ENCODE measurements at regions not wholly inside any gene's neighbourhood (a gene's known extent, or its start where the extent isn't known, plus 50 kb on each side); places are given as distances from the start of the nearest gene placed in this dataset.

DNA sequence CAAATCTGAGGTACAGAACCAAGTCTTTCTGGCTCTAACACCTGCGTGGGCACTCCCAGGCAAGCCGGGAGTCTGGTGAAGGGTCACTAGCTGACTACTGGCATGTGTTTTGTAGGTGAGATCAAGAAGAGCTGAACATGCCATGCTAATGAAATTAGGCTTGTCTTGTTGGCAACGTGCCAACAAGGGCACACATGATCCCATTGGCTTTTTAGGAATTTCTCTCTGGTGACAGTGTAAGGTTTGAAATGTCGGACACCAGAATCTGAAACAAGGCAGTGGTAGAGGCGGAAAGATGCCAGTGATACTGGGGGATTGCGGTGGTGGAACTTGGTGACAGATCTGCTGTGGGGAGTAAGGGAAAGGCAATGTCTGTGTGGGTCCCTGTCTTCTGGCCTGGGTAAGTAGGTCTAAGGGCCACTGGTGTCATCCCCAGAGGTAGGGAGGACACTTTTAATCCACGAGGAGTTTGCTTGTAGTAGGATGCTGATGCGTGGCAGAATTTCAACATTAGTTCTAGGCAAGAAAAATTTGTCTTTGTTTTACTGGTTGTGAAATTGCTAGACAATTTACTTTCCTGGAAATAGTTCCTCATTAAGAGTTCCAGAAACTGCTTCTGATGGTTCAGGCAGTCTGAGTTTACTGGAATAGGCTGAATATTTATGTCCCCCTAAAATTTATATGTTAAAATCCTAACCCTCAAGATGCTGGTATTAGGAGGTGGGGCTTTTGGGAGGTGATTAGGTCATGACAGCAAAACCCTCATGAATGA, 52.6 kb upstream of the ACMSD start:
- H3K36me3 Mint-ChIP-seq (ENCODE audit: low read depth, unreplicated experiment): no peaks in the 10 kb centered on the region
- peaks cover under 1% of the 10 kb centered on the region for H3K27me3 Mint-ChIP-seq (ENCODE audit: unreplicated experiment)
- no peak overlapping the region for H3K4me3 Mint-ChIP-seq (ENCODE audit: unreplicated experiment)
- no peak overlapping the region for H3K27ac Mint-ChIP-seq (ENCODE audit: unreplicated experiment)
- no peaks in the 10 kb centered on the region for H3K4me1 Mint-ChIP-seq (ENCODE audit: unreplicated experiment)
- H3K9me3 Mint-ChIP-seq (ENCODE audit: unreplicated experiment): no peaks in the 10 kb centered on the region
- TF ChIP-seq, protein P1, sequence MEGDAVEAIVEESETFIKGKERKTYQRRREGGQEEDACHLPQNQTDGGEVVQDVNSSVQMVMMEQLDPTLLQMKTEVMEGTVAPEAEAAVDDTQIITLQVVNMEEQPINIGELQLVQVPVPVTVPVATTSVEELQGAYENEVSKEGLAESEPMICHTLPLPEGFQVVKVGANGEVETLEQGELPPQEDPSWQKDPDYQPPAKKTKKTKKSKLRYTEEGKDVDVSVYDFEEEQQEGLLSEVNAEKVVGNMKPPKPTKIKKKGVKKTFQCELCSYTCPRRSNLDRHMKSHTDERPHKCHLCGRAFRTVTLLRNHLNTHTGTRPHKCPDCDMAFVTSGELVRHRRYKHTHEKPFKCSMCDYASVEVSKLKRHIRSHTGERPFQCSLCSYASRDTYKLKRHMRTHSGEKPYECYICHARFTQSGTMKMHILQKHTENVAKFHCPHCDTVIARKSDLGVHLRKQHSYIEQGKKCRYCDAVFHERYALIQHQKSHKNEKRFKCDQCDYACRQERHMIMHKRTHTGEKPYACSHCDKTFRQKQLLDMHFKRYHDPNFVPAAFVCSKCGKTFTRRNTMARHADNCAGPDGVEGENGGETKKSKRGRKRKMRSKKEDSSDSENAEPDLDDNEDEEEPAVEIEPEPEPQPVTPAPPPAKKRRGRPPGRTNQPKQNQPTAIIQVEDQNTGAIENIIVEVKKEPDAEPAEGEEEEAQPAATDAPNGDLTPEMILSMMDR (IDR thresholded peaks at IDR 0.05; ENCODE audit: unreplicated experiment): no peak
- no peak for DNase-seq (ENCODE audit: low spot score)

DNA sequence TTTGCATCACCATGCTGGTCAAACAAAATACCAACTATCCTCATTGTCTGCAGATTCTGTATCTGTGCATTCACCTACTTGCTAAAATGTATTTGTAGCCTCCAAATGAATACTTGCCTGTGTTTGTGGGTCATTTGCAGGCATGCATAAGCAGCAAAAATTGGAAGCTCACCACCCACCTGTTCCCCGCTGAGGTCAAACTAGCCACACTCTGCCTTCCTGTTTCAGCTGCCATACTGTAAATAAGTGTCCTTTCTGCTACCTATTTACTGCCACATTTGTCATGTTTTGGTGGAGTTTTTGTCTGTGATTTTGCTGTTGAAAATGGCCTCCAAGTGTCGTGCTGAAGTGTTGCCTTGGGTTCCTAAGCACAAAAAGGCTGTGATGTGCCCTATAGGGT, 50.0 kb upstream of the ACMSD start:
- peaks cover 2% of the 10 kb centered on the region for H3K27me3 Mint-ChIP-seq (ENCODE audit: unreplicated experiment)
- TF ChIP-seq, protein P1 (IDR thresholded peaks at IDR 0.05; ENCODE audit: unreplicated experiment): no peak
- no peak overlapping the region for H3K27ac Mint-ChIP-seq (ENCODE audit: unreplicated experiment)

More for the DNA sequence above, 50.0 kb upstream of the ACMSD start:
- H3K4me1 Mint-ChIP-seq (ENCODE audit: unreplicated experiment): no peaks in the 10 kb centered on the region
- no peak for DNase-seq (ENCODE audit: low spot score)
- no peaks in the 10 kb centered on the region for H3K9me3 Mint-ChIP-seq (ENCODE audit: unreplicated experiment)
- H3K36me3 Mint-ChIP-seq (ENCODE audit: low read depth, unreplicated experiment): no peaks in the 10 kb centered on the region
- no peak overlapping the region for H3K4me3 Mint-ChIP-seq (ENCODE audit: unreplicated experiment)

Data from endothelial cell (in vitro differentiated cells).